Gastrocnemius medialis (tissue), 4 donors: ENCODE measurements at regions not wholly inside any gene's neighbourhood (a gene's known extent, or its start where the extent isn't known, plus 50 kb on each side); places are given as distances from the start of the nearest gene placed in this dataset.

Experiments
- ATAC-seq, 2 donors: fragments of 150-250 bp; one replicate each; pipeline ENCODE4 v1.9.1; 2016
- DNase-seq, 2 donors: peaks; one replicate each; pipeline ENCODE4 v3.0.0-alpha.2; 2019
- H3K27ac ChIP-seq, 4 donors: fragments of 200-600 bp; sonication (generic); 1 replicate in 1 of 4; 2 replicates in 3 of 4; pipeline ENCODE4 v1.5.1; 2016 to 2018; ENCODE audit warnings: mild to moderate bottlenecking in 2 of 4, moderate library complexity in 1 of 4
- H3K27me3 ChIP-seq, 3 donors: fragments of 200-600 bp; sonication (generic) in 2 of 3; 1 replicate in 1 of 3; 2 replicates in 2 of 3; pipeline versions ENCODE4 v1.5.1 to v1.6.0; 2016 to 2019; ENCODE audit warnings: mild to moderate bottlenecking in 1 of 3, moderate library complexity in 1 of 3
- H3K36me3 ChIP-seq, 2 donors: fragments of 200-600 bp; sonication (generic) in 1 of 2; one replicate each; pipeline ENCODE4 v1.5.1; 2017 to 2018
- H3K4me1 ChIP-seq, 2 donors: fragments of 200-600 bp; sonication (generic) in 1 of 2; one replicate each; pipeline ENCODE4 v1.5.1; 2016 to 2017; ENCODE audit warnings: mild to moderate bottlenecking in 2 of 2
- H3K4me3 ChIP-seq, 4 donors: fragments of 200-600 bp; sonication (generic) in 3 of 4; 1 replicate in 1 of 4; 2 replicates in 3 of 4; pipeline ENCODE4 v1.5.1; 2016 to 2019; ENCODE audit warnings: mild to moderate bottlenecking in 2 of 4
- H3K9me3 ChIP-seq, 3 donors: fragments of 200-600 bp; sonication (generic) in 2 of 3; 1 replicate in 1 of 3; 2 replicates in 2 of 3; pipeline ENCODE4 v1.5.1; 2016 to 2019
- CTCF ChIP-seq, 5 experiments: fragments of 450-650 bp in 3 of 5; fragments of 200-600 bp in 2 of 5; sonication (generic) in 2 of 5; IDR thresholded peaks in 4 of 5; conservative IDR thresholded peaks in 1 of 5; 1 replicate in 4 of 5; 2 replicates in 1 of 5; pipeline ENCODE4 v1.5.1; 2016 to 2019; ENCODE audit warnings: antibody characterized with exemption in 5 of 5, mild to moderate bottlenecking in 3 of 5, moderate library complexity in 3 of 5
- POLR2A ChIP-seq, 2 donors: fragments of 450-650 bp; IDR thresholded peaks; one replicate each; pipeline ENCODE4 v1.6.1; 2017; ENCODE audit warnings: antibody characterized with exemption in 2 of 2, mild to moderate bottlenecking in 2 of 2, moderate library complexity in 2 of 2
- in situ Hi-C, 4 donors: fragments of 200-750 bp; cut with MboI; loops; one replicate each; pipeline versions ENCODE4 v1.15.0 to v1.8.0; 2017; ENCODE audit warnings: low sequenced_read_pairs in 4 of 4
- intact Hi-C: fragments of 100-400 bp; cut with DNase I; formaldehyde crosslinking; loops from one replicate; pipeline ENCODE4 v1.15.1; 2023; ENCODE audit warnings: low total_unique reads

GRCh38 chr16:11450136-11450535 lies 104.9 kb downstream of the RMI2 start:
- in situ Hi-C loops (no loop called here), intact Hi-C loops (no loop called here)
- Histone ChIP-seq H3K27me3 (no peaks in the 10 kb centered on the region), H3K9me3 (no peaks in the 10 kb centered on the region), H3K27ac (no peak overlapping the region), H3K4me1 (no peaks in the 10 kb centered on the region), H3K4me3 (no peak overlapping the region), H3K36me3 (no peaks in the 10 kb centered on the region)
- ATAC-seq (no peak), DNase-seq (no peak)
- TF ChIP-seq POLR2A (IDR thresholded peaks at IDR 0.05), result no peak
- TF ChIP-seq CTCF (IDR thresholded peaks at IDR 0.05 in 4 of 5, conservative IDR thresholded peaks at IDR 0.05 in 1 of 5), result no peak

- Histone ChIP-seq H3K4me1 (no peaks in the 10 kb centered on the region), H3K9me3 (no peaks in the 10 kb centered on the region), H3K36me3 (no peaks in the 10 kb centered on the region), H3K27me3 (no peaks in the 10 kb centered on the region), H3K4me3 (no peak overlapping the region), H3K27ac (no peak overlapping the region)
- DNase-seq (no peak), ATAC-seq (no peak)
- in situ Hi-C loops, result no loop called here
- TF ChIP-seq POLR2A (IDR thresholded peaks at IDR 0.05) (no peak), CTCF (IDR thresholded peaks at IDR 0.05 in 4 of 5, conservative IDR thresholded peaks at IDR 0.05 in 1 of 5) (no peak)
- intact Hi-C loops, result no loop called here
Measured at GRCh38 chr16:11452298-11452697, 107.0 kb downstream of the RMI2 start.

- TF ChIP-seq CTCF (IDR thresholded peaks at IDR 0.05 in 4 of 5, conservative IDR thresholded peaks at IDR 0.05 in 1 of 5) (no peak), POLR2A (IDR thresholded peaks at IDR 0.05) (no peak)
- Histone ChIP-seq H3K27ac (no peak overlapping the region), H3K36me3 (no peaks in the 10 kb centered on the region), H3K4me1 (no peaks in the 10 kb centered on the region), H3K27me3 (no peaks in the 10 kb centered on the region), H3K4me3 (no peak overlapping the region), H3K9me3 (no peaks in the 10 kb centered on the region)
- in situ Hi-C loops (no loop called here), intact Hi-C loops (no loop called here)
- no peak for DNase-seq
- ATAC-seq, result no peak
Measured at GRCh38 chr16:11452746-11453389, 107.6 kb downstream of the RMI2 start.

- no peak for DNase-seq
- in situ Hi-C loops (no loop called here), intact Hi-C loops (no loop called here)
- H3K4me3 ChIP-seq, result no peak overlapping the region
- H3K4me1 ChIP-seq, result no peaks in the 10 kb centered on the region
- H3K27me3 ChIP-seq, result no peaks in the 10 kb centered on the region
- H3K36me3 ChIP-seq, result no peaks in the 10 kb centered on the region
- no peaks in the 10 kb centered on the region for H3K9me3 ChIP-seq
- TF ChIP-seq CTCF (IDR thresholded peaks at IDR 0.05 in 4 of 5, conservative IDR thresholded peaks at IDR 0.05 in 1 of 5) (no peak), POLR2A (IDR thresholded peaks at IDR 0.05) (no peak)
- ATAC-seq, result no peak
- H3K27ac ChIP-seq, result no peak overlapping the region
Measured at GRCh38 chr16:11456741-11457140, 111.5 kb downstream of the RMI2 start.

GRCh38 chr16:11459722-11460121 lies 114.5 kb downstream of the RMI2 start:
- Histone ChIP-seq H3K27me3 (no peaks in the 10 kb centered on the region), H3K4me3 (no peak overlapping the region), H3K9me3 (no peaks in the 10 kb centered on the region), H3K36me3 (no peaks in the 10 kb centered on the region), H3K27ac (no peak overlapping the region), H3K4me1 (no peaks in the 10 kb centered on the region)
- in situ Hi-C loops, result no loop called here
- DNase-seq (no peak), ATAC-seq (no peak)
- TF ChIP-seq CTCF (IDR thresholded peaks at IDR 0.05 in 4 of 5, conservative IDR thresholded peaks at IDR 0.05 in 1 of 5) (no peak), POLR2A (IDR thresholded peaks at IDR 0.05) (no peak)
- intact Hi-C loops, result no loop called here
